Stimulated activated CD8-positive, alpha-beta memory T cell treated with anti-CD3 and anti-CD28 coated beads, Interleukin-12 subunit alpha, Interleukin-12 subunit beta, amount 100 ng/mL, for 1 hour (primary cell): ENCODE measurements at regions not wholly inside any gene's neighbourhood (a gene's known extent, or its start where the extent isn't known, plus 50 kb on each side); places are given as distances from the start of the nearest gene placed in this dataset.
"Not testable (repeated sequence)": the region's sequence is repeated elsewhere in the genome, so short reads cannot be mapped to it uniquely, and the experiment has no call there.

Experiments used
- DNase-seq: peaks from one replicate; pipeline ENCODE4 v3.0.0-alpha.2; 2020; ENCODE audit warnings: low read depth

DNA sequence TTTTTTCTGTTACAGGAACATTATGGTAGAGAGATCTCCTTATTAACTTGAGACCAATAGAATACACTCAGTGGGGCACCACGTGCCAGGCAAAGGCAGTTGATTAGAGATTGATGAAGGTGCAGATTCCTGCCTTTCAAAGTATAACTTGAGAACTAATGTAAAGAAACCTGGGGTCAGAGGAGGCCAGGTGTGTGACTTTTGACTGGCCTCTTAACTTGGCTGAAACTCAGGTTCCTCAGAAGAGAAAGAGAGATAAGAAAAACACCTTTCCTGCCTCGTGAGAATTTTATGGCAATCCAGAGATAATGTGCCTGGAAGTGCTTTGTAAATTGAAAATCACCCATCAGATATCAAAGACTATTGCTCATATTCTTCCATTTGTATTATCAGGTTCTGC is 110.7 kb upstream of the GZMB start:
- DNase-seq = no peak

DNA sequence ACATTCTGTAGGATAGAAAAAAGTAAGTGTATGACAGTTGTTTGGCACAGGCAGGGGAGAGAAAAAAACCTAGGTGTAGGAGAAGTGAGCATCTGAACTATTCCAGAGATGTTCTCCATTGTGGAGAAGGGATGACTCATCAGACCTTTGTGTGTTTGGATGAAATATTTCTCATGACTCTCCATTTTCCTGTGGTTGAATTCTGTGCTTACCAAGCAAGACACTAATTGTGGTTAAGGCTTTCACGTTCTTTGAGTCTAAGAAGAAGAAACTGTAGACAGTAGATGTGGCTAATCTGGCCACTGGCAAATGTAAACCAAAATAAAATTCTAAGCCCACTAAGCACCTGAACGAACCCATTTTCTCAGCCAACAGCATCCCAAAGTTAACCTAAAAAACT is 107.9 kb upstream of the GZMB start:
- no peak for DNase-seq

DNA sequence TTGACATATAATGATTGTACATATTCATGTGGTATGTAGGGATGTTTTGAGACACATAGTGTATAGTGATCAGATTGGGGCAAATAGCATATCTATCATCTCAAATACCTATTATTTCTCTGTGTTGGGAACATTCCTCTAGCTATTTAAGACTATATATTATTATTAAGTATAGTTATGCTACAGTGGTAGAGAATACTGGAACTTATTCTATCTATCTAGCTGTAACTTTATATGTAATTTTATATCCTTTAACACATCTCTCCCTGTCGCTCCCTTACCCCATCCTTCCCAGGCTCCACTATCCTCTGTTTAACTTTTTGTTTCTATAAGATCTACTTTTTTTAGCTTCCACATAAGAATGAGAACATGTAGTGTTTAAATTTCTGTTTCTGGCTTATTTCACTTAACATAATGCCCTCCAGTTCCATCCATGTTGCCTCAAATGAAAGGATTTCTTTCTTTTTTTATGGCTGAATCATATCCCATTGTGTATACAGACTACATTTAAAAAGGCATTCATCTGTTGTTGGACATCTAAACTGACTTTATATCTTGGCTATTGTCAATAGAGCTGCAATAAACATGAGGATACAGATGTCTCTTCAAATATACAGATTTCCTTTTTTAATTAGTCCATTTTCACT is 102.1 kb upstream of the GZMB start:
- no peak for DNase-seq

DNA sequence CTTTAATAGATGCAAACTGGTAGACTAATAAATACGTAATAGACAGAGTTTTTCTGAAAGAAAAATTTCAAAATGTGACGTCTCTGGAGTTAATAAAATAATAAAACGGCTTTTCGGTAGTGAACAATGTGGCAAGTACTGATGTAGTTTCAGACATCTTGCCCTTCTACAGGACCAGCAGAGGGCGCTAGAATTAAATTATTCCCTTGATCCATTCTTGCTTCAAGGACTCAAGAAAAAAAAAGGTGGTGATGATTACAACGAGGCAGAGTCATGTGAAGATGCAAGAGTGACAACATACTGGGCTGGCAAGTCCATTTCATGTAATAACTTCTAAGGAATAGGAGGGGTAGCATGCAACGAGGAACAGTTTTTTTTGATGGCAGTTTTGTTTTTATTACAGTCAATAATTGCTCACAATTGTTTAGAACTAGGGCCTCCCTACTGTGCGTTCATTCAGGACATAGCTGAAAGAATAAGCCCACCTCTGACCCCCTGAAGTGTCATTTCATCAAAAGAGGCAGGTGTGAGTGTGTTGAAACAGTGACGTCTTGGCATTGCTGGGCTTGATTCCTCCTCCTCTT is 101.0 kb upstream of the GZMB start:
- peak; percentile 2 for DNase-seq

DNA sequence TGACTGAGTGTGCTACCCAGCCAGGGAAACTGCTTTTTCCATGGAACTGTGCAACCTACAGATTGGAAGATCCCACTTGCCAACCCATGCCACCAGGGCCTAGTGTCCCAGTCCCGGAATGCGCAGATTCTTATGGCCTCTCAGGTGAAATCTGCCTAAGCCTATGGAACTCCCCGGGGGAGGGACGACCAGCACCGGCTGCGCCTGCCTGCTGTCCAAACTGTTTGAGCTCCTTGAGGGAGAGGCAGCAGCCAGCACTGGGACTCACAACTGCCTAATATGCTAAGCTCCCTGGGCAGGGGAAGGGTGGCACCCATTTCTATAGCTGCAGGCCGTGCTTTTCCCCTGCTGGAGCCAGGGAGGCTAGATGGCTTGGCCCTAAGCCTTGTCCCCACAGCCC is 92.5 kb upstream of the GZMB start:
- DNase-seq = no peak

DNA sequence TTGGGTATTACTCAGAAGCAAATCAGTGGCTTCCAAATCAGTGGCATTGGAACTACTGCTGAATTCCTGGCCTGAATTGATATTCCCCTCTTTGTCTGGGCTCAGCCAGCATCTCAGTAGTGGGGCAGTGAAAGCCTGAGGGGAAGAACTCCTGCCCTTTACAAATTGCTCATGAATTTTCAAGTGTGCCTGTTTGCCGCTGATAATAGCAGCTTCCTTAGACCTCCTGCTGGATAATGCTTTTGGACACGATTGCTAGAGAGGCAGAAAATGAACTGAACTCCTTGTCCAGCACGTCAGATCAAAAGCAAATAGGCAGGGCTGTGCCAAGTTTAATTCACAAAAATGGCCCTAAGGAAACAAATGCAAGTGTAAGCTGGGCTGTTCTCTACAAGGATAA is 91.3 kb upstream of the GZMB start:
- DNase-seq = no peak

DNA sequence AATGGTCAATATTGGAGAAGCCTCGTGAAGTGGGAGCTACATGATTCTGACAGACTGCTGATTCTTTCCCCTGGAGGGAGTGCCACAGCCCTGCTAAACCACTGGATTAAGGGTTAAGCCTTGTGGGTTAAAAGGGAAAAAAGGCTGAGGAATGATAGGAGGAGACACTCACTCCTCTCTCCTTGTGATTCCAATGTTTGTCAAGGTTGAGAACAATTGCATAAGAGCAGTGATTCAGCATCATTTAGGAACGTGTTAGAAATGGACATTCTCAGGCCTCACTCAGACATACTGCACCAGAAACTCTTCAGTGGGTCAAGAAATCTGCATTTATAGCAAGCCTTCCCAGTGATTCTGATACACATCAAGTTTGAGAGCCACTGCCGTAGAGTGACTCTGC is 87.8 kb upstream of the GZMB start:
- DNase-seq = no peak

DNA sequence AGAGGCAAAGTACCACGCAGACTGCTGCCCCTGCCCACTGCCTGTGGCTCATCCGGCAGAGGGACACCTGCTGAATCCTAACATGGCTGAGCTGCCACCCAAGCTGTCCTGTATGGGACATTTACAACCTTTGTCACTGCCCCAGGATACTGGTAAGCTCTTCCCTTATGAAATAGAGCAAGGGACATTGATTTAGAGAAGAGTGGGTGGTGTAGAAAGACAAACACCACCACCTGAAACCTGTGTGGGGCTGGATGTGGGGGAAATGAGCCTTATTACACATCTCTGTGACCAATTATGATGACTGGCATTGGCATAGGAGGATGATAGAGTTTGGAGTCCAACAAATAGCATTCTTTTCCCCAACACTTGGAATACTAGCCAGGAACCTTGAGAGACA is 81.2 kb upstream of the GZMB start:
- DNase-seq = no peak

DNA sequence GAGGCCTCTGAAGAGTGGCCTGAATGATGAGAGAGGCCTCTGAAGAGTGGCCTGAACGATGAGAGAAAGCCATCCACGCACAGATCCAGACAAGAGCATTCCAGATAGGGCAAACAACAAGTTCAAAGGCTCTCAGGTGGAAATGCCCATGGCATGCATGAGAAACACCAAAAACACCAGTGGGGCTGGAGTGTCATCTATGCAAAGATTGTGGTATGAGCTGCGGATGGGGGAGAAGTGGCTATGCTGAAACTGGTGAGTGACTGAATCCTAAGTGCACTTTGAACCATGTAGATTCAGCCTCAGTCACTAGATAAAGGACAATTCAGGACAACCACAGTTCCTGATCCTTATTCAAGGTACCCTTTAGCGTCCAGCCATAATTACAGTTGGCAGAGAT is 79.4 kb upstream of the GZMB start:
- DNase-seq = no peak

DNA sequence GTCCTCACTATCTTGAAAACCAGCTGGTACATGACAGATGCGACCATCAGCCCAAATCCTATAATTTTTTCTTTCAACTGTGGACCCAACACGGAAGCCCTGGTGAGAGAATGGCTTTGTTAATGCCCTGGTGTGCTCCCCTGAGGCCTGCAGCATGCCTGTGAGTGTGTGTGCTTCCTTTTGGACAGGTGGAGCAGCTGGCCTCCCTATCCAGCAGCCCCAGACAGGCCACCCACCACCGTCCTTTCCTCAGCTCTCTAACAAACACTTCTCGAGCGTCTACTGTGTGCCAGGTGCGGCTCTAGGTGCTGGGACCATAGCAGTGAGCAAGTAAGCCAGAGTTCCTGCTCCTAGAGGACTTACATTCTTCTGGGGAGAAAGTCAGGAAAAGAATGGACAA is 78.9 kb upstream of the GZMB start:
- DNase-seq = no peak

DNA sequence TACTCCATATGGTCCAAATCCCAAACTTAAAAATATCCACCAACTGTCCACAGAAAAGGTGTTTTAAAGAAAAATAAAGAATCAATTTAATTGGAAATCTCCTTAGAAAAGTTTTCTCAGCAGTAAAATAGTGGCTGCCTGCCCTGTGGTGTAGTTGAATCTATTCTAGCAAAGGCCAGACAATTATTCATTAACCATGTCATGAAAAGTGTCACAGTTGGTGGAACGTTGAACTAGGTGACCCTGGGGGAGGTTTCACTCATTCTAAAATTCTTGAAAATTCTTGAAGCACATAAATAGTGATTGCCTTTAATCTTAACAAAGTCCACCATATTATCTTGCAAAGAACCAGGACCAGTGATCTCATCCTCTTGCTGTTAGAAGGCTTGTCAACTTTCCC is 78.4 kb upstream of the GZMB start:
- DNase-seq = no peak

DNA sequence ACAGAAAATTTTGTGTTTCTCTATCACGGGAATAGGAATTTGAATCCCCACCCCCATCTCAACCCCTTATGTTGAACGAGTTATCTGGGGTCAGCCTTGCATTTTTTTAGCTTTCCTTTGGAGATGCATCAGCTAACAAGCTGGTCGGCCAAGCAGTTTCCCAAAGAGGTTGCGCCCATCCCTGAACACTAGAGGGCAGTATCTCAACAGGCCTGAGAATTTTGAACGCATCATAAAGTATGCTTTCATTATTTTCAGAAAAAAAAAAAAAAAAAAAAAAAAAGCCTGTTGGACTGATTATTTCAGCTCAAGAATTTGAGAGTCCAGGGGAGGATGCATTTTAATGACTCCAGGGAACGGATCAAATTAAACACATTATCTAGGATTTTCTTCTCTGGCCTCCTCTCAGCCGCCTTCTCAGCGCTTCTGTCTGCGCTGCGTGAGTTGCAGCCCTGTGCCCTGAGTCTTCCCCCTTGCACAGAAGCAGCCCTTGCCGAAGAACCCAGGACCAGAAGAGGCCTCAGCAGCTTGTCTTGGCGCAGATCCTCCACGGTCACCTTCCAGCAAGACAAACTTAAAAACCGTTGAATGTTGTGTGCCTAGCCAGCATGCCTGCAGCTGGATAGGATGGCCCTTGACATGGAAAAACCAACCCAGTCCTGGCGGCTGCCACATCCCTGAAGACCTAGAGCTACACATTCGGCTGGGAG is 76.6 kb upstream of the GZMB start:
- DNase-seq = peak; percentile 34

DNA sequence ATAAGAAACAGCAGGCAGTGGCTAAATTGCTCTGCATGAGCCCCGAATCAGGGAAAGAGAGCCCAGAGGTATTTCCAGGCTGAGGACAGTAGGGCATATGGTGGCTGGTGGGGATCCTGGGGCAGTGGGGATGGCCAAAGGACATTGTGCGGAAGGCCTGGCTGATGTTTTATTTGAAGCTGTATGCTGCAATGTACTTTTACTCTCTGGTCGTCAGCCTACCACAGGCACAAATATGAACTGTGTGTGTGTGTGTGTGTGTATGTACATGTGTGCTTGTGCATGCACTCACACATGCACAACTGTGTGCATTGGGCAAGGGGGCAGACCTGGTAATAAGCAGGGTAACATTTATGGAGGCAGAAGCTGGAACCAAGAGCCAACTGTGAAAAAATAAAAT is 74.7 kb upstream of the GZMB start:
- no peak for DNase-seq

DNA sequence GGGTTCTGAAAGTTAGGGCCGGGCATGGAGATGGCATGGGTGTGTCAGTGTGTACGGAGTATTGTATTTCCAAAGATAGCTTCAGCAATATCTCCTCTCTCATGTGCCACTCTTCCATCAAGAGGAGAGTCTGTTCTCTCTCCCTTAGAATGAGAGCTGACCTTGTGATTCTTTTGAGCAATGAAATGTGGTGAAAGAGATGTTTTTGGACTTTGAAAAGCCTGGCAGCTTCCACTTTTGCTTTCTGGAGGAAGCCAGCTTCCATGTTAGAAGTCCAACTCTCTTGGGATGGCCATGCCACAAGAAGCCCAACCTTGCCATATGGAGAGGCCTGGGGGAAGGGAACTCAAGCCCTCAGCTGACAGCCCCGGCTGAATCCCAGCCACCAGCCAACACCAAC is 72.4 kb upstream of the GZMB start:
- DNase-seq = no peak

DNA sequence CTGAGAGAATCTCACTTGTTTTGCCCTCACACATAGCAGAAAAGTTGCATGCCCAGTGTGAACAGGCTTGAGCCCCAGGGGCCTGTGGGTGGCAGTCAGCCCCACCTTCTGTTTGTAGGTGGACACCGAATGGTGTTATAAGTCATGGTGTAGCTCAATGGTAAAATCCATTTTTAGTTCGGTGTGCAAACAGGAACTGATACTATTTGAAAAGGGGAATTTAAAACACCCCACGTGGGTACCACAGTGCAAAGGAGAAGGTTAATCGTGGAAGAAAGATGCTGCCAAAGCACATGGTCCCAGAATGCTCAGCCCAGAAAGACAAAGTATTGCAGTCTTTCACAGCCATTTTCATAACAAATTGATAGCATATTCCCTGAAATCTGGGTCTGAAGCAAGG is 71.8 kb upstream of the GZMB start:
- DNase-seq = no peak

DNA sequence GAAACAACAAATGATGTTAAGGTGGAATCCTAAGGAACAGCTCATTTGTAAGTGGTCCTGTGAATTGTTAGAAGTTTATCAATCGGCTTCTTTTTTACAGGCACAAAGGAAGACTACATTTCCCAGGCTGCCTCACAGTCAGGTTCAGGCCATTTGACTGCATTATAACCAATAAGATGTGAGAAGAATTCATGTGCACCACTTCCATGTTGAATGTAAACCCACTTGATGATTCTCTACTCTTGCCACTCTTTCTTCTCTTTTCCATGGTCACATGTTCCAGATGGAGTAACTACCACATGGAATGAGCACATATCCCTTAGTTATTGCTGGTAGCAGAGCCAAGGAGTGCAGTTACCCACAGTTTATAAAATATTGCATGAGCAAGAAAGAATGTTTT is 67.1 kb upstream of the GZMB start:
- no peak for DNase-seq

DNA sequence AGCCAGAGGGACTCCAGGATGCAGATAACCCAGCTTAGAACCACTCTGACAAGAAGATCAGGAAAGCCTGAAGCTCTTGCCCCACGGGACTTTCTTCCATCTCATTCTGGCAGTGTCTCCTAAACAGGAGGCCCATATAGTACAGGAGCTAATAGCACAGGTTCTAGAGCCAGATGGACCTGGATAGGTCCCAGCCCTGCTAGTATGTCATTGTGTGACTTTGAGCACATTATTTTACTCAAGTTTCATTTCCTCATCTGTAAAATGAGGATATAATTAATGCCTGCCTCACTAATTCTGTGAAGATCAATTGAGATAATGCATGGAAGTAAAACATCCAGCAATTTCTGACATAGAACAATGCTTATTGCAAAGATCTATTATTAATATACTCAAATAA is 66.5 kb upstream of the GZMB start:
- DNase-seq = no peak

DNA sequence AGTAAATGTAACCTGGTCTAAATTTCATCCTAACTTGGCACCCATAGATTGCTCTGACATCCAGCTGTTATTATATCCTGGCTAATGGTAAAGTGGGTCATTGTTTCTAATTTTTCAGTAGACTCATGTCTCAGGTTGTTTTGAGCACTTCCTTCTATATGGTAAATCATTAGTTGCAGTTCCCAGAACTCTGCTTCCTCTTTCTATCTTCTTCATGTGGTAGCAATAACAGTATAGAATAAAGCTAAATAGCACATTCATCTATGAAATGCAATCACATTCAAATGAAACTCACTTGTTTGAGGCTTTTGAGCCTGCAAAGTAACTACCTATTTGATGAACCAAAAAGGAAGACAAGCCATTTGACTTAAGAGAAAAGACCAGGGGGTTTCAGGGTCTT is 65.1 kb upstream of the GZMB start:
- no peak for DNase-seq

DNA sequence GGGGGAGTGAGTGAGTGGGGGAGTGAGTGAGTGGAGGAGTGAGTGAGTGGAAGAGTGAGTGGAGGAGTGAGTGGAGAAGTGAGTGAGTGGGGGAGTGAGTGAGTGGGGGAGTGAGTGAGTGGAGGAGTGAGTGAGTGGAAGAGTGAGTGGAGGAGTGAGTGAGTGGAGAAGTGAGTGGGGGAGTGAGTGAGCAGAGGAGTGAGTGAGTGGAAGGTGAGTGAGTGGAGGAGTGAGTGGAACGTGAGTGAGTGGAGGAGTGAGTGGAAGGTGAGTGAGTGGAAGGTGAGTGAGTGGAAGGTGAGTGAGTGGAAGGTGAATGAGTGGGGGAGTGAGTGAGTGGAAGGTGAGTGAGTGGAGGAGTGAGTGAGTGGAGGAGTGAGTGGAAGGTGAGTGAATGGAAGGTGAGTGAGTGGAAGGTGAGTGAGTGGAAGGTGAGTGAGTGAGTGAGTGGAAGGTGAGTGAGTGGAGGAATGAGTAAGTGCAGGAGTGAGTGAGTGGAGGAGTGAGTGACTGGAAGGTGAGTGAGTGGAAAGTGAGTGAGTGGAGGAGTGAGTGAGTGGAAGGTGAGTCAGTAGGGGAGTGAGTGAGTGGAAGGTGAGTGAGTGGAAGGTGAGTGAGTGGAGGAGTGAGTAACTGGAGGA is 62.4 kb upstream of the GZMB start:
- not testable (repeated sequence) for DNase-seq

DNA sequence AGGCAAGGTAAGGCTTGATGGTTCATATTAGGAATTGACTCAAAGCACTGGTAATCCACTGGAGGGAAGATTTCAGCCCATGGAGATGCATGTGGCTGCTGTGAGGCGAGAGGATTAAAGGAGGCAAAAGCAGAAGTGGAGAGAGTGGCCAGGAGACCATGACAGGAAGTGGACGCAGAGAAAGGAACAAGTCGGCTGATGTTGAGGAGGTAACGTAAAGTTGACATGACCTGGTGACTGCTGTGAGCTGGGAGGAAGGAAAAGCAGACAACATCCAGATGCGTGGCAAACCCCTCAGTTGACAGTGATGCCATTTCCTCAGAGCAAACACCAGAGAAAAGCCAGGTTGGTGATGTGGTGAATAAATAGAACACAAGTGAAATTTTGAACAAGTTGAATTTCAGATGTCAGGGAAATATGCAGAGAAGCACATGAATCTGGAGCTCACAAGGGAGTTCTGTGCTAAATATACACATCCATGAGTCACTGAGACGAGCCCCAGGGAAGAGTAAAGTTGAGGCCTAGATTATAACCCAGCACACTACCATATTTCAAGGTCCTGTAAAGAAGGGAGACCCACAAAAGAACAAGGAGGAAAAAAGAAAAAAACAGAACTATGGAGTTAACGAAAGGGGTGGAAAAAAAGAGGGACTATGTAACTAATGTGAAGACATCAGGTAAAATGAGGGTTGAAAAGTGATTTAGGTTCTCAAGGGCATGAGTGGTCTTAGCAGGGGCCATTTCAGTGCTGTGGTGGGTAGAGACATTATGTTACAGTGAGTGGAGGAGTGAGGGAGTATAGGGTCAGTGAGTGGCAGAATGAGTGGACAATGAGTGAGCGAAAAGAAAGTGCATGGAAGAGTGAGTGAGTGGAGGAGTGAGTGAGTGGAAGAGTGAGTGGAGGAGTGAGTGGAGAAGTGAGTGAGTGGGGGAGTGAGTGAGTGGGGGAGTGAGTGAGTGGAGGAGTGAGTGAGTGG is 61.6 kb upstream of the GZMB start:
- no peak for DNase-seq

DNA sequence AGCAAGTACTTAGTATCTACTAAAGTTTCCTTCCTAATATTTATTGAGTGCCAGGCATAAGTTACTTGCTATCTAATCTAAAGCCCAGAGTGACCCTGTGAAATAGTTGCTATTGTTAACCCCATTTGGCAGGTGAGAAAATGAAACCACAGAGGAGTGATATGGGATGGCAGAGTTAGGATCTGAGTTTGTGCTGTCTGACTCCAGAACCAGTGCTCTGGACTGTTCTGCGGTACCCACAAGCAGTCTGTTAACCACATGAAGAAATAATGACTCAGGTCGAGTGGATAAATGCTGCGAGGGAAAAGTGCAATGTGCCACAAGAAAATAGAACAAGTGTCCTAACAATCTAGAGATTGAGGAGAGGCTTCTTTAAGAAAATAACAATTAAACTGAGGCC is 60.7 kb upstream of the GZMB start:
- DNase-seq = no peak

DNA sequence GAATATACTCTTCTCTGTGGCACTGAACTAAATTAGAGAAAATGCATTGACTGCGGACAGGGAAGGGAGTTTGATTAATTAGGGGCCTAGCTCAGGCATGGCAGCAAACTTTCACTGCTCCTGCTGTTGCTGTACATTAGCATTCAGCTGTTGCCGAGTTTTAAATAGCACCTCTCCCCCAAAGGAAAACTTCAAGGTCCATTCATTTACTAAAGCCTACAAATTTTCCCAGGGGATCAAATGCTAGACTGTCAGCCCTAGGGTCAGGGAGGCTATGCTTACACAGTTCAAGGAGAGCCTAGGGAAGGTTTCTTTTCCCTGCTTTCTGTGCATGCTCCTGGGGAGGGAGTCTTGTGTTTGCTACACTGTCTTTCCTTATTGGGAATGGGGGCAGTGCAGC is 60.0 kb upstream of the GZMB start:
- DNase-seq = no peak
